ENCODE measurements at regions not wholly inside any gene's neighbourhood (a gene's known extent, or its start where the extent isn't known, plus 50 kb on each side); places are given as distances from the start of the nearest gene placed in this dataset.

DNA sequence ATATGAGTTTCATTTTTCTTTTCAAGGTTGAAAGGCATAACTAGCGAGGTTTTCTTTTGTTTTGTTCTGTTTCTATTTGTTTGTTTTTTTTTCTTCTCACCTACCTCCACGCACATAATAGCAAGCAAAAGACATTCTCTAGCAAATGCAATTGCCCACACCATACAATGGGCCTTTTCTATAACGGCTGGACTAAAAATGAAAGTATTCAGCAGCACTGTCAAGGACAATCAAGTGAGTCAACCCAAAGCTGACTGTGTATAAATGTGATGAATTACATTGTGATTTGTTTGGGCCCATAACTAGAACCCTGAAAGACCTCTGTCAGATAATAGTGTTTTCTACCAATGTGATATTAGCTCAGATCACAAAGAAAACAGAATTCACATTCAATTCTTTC is 496.7 kb downstream of the RNF144B start:
- Histone ChIP-seq H3K9me3 (ENCODE audit: control insufficient read depth, insufficient read depth, low read length) (peaks cover 6% of the 10 kb centered on the region; the same call in 1 of the 2 replicates), H2AFZ (replicated peaks; ENCODE audit: low read length, poor library complexity) (no peak overlapping the region), H3K9ac (ENCODE audit: low read depth, low read length) (no peak overlapping the region), H3K4me2 (ENCODE audit: low read depth, low read length) (no peak overlapping the region), H2BK20ac (ENCODE audit: low read depth, low read length) (no peak overlapping the region), H2AK9ac (replicated peaks; ENCODE audit: low read depth, low read length, poor library complexity) (no peak overlapping the region), H2AK5ac (ENCODE audit: low read depth, low read length) (no peak overlapping the region), H2BK120ac (ENCODE audit: low read depth, low read length) (no peak overlapping the region), H3K79me1 (ENCODE audit: low read depth in 1 of 2, low read length in 2 of 2) (no peaks in the 10 kb centered on the region), H3K23ac (ENCODE audit: low read depth, low read length) (no peak overlapping the region), H3K56ac (ENCODE audit: extremely low read depth, insufficient read depth, low read length) (no peak overlapping the region), H4K91ac (ENCODE audit: insufficient read depth, low read depth, low read length) (no peak overlapping the region), H3K9me1 (ENCODE audit: insufficient read depth, low read length) (no peaks in the 10 kb centered on the region), H4K8ac (ENCODE audit: low read depth in 2 of 2, low read length in 2 of 2) (no peak overlapping the region), H3K27me3 (ENCODE audit: control insufficient read depth, insufficient read depth, low read length) (no peaks in the 10 kb centered on the region), H2BK15ac (ENCODE audit: low read depth, low read length) (no peak overlapping the region), H4K20me1 (ENCODE audit: insufficient read depth, low read length) (no peaks in the 10 kb centered on the region), H4K5ac (ENCODE audit: low read depth, low read length) (no peak overlapping the region), H3K36me3 (ENCODE audit: control insufficient read depth, insufficient read depth, low read length) (no peaks in the 10 kb centered on the region), H3K18ac (ENCODE audit: low read depth, low read length) (no peak overlapping the region), H3K4me3 (ENCODE audit: insufficient read depth, low read depth, low read length) (no peak overlapping the region), H2BK5ac (ENCODE audit: low read depth, low read length, poor library complexity, severe bottlenecking) (no peak overlapping the region), H3K4me1 (ENCODE audit: control insufficient read depth, insufficient read depth, low read length) (no peaks in the 10 kb centered on the region), H3K4ac (ENCODE audit: low read depth, low read length) (no peak overlapping the region), H3K27ac (ENCODE audit: insufficient read depth, low read length) (no peak overlapping the region), H3K14ac (replicated peaks; ENCODE audit: low read depth, low read length) (no peak overlapping the region)
- in situ Hi-C loops (cut with MboI; ENCODE audit: low sequenced_read_pairs): no loop called here
- intact Hi-C loops (cut with micrococcal nuclease): no loop called here
- DNase-seq: no peak
- no CpG with 5 or more reads among the region's 3 CpGs for WGBS, 2 experiments (ENCODE audit: extremely low coverage in 2 of 2, insufficient read length in 1 of 2)
- CTCF ChIA-PET: no interaction called here
- no peak for ATAC-seq (ENCODE audit: low read depth)
- dilution Hi-C loops (cut with HindIII; ENCODE audit: low sequenced_read_pairs, unreplicated experiment): no loop called here
- BruUV-seq (replicated peaks): no TSS peak
- TF ChIP-seq BHLHE40 (IDR thresholded peaks at IDR 0.05; ENCODE audit: low read depth, low read length): no peak
- no peak for TF ChIP-seq CEBPB (IDR thresholded peaks at IDR 0.05; ENCODE audit: low read depth, low read length)
- TF ChIP-seq RCOR1 (IDR thresholded peaks at IDR 0.05; ENCODE audit: insufficient replicate concordance, low read length): no peak
- TF ChIP-seq, protein P1, sequence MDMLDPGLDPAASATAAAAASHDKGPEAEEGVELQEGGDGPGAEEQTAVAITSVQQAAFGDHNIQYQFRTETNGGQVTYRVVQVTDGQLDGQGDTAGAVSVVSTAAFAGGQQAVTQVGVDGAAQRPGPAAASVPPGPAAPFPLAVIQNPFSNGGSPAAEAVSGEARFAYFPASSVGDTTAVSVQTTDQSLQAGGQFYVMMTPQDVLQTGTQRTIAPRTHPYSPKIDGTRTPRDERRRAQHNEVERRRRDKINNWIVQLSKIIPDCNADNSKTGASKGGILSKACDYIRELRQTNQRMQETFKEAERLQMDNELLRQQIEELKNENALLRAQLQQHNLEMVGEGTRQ (IDR thresholded peaks at IDR 0.05; ENCODE audit: low read depth, low read length): no peak
- TF ChIP-seq MAFK (IDR thresholded peaks at IDR 0.05; ENCODE audit: low read depth, low read length): no peak
- TF ChIP-seq RFX5 (IDR thresholded peaks at IDR 0.05; ENCODE audit: low read depth, low read length): no peak
- TF ChIP-seq MAZ (IDR thresholded peaks at IDR 0.05; ENCODE audit: borderline replicate concordance, low read depth, low read length): no peak
- no peak for TF ChIP-seq SMC3 (IDR thresholded peaks at IDR 0.05; ENCODE audit: low read depth, low read length)
- no peak for TF ChIP-seq FOS (IDR thresholded peaks at IDR 0.05; ENCODE audit: low read depth, low read length)
- TF ChIP-seq RAD21 (IDR thresholded peaks at IDR 0.05; ENCODE audit: low read length): no peak
- POLR2A ChIA-PET (ENCODE audit: unreplicated experiment): no interaction called here

All from IMR-90 (cell line).